A549 (cell line): ENCODE measurements at regions not wholly inside any gene's neighbourhood (a gene's known extent, or its start where the extent isn't known, plus 50 kb on each side); places are given as distances from the start of the nearest gene placed in this dataset.

Experiments
- CEBPB ChIP-seq, 2 experiments: fragments of >200 bp in 1 of 2; sonication (Bioruptor Twin) in 1 of 2; formaldehyde crosslinking in 1 of 2; IDR thresholded peaks; 2 replicates each; pipeline ENCODE4 v1.6.1; 2012 to 2016
- POLR2A ChIP-seq: IDR thresholded peaks from 2 replicates; pipeline ENCODE4 v1.6.1; 2012; ENCODE audit warnings: mild to moderate bottlenecking, low read length
- RCOR1 ChIP-seq: fragments of 150-350 bp; IDR thresholded peaks from 2 replicates; pipeline ENCODE4 v1.6.1; 2014; ENCODE audit warnings: antibody characterized with exemption, low read length, low read depth
- TFCP2L1 ChIP-seq: fragments of 250-450 bp; sonication (Bioruptor Pico); IDR thresholded peaks from 2 replicates; pipeline ENCODE4 v1.5.0; 2021; ENCODE audit warnings: mild to moderate bottlenecking
- TF ChIP-seq, protein P1 (sequence below): fragments of >200 bp; sonication (Bioruptor Twin); formaldehyde crosslinking; IDR thresholded peaks from 3 replicates; pipeline ENCODE4 v1.5.1; 2016
- TF ChIP-seq, protein P2 (sequence below): fragments of 450-650 bp; IDR thresholded peaks from 2 replicates; pipeline ENCODE4 v1.6.1; 2014; ENCODE audit warnings: antibody characterized with exemption
- TF ChIP-seq, protein P3 (sequence below): fragments of 250-450 bp; sonication (Bioruptor Pico); IDR thresholded peaks from 2 replicates; pipeline ENCODE4 v1.5.0; 2020; ENCODE audit warnings: low read depth, mild to moderate bottlenecking, moderate library complexity
- TF ChIP-seq, protein P4 (sequence below): fragments of 200-600 bp; sonication (generic); IDR thresholded peaks from 2 replicates; pipeline ENCODE4 v1.6.1; 2016; ENCODE audit warnings: antibody characterized with exemption, mild to moderate bottlenecking, moderate library complexity

DNA sequence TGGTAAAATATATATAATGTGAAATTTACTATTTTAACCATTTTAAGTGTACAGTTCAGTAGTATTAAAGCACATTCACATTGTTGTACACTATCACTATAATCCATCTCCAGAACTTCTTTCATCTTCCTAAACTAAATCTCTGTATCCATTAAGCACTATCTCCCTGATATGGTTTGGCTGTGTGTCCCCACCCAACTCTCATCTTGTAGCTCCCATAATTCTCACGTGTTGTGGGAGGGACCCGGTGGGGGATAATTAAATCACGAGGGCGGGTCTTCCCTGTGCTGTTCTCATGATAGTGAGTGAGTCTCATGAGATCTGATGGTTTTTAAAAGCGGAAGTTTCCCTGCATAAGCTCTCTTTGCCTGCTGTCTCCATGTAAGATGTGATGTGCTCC, 178.9 kb upstream of the NABP1 start:
- TF ChIP-seq RCOR1 = no peak
- TF ChIP-seq, protein P1, sequence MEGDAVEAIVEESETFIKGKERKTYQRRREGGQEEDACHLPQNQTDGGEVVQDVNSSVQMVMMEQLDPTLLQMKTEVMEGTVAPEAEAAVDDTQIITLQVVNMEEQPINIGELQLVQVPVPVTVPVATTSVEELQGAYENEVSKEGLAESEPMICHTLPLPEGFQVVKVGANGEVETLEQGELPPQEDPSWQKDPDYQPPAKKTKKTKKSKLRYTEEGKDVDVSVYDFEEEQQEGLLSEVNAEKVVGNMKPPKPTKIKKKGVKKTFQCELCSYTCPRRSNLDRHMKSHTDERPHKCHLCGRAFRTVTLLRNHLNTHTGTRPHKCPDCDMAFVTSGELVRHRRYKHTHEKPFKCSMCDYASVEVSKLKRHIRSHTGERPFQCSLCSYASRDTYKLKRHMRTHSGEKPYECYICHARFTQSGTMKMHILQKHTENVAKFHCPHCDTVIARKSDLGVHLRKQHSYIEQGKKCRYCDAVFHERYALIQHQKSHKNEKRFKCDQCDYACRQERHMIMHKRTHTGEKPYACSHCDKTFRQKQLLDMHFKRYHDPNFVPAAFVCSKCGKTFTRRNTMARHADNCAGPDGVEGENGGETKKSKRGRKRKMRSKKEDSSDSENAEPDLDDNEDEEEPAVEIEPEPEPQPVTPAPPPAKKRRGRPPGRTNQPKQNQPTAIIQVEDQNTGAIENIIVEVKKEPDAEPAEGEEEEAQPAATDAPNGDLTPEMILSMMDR = no peak
- TF ChIP-seq TFCP2L1 (CRISPR knock-in tag) = no peak
- no peak for TF ChIP-seq POLR2A
- no peak for TF ChIP-seq CEBPB (IDR thresholded peaks at IDR 0.05)
- TF ChIP-seq, protein P2, sequence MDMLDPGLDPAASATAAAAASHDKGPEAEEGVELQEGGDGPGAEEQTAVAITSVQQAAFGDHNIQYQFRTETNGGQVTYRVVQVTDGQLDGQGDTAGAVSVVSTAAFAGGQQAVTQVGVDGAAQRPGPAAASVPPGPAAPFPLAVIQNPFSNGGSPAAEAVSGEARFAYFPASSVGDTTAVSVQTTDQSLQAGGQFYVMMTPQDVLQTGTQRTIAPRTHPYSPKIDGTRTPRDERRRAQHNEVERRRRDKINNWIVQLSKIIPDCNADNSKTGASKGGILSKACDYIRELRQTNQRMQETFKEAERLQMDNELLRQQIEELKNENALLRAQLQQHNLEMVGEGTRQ = no peak
- TF ChIP-seq, protein P3, sequence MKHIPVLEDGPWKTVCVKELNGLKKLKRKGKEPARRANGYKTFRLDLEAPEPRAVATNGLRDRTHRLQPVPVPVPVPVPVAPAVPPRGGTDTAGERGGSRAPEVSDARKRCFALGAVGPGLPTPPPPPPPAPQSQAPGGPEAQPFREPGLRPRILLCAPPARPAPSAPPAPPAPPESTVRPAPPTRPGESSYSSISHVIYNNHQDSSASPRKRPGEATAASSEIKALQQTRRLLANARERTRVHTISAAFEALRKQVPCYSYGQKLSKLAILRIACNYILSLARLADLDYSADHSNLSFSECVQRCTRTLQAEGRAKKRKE (CRISPR knock-in tag) = no peak
- TF ChIP-seq, protein P4, sequence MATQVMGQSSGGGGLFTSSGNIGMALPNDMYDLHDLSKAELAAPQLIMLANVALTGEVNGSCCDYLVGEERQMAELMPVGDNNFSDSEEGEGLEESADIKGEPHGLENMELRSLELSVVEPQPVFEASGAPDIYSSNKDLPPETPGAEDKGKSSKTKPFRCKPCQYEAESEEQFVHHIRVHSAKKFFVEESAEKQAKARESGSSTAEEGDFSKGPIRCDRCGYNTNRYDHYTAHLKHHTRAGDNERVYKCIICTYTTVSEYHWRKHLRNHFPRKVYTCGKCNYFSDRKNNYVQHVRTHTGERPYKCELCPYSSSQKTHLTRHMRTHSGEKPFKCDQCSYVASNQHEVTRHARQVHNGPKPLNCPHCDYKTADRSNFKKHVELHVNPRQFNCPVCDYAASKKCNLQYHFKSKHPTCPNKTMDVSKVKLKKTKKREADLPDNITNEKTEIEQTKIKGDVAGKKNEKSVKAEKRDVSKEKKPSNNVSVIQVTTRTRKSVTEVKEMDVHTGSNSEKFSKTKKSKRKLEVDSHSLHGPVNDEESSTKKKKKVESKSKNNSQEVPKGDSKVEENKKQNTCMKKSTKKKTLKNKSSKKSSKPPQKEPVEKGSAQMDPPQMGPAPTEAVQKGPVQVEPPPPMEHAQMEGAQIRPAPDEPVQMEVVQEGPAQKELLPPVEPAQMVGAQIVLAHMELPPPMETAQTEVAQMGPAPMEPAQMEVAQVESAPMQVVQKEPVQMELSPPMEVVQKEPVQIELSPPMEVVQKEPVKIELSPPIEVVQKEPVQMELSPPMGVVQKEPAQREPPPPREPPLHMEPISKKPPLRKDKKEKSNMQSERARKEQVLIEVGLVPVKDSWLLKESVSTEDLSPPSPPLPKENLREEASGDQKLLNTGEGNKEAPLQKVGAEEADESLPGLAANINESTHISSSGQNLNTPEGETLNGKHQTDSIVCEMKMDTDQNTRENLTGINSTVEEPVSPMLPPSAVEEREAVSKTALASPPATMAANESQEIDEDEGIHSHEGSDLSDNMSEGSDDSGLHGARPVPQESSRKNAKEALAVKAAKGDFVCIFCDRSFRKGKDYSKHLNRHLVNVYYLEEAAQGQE = no peak
